ENCODE measurements at regions not wholly inside any gene's neighbourhood (a gene's known extent, or its start where the extent isn't known, plus 50 kb on each side); places are given as distances from the start of the nearest gene placed in this dataset.

GRCh38 chrX:145881175-145881995 is 63.8 kb downstream of the SLITRK2 start:
- no peaks in the 10 kb centered on the region for H3K9me3 ChIP-seq
- no peak overlapping the region for H3K4me2 ChIP-seq
- no peaks in the 10 kb centered on the region for H3K4me1 ChIP-seq
- ChIA-PET POLR2A (no interaction called here), CTCF (no interaction called here)
- no peak for DNase-seq (ENCODE audit: low read depth in 1 of 2, low spot score in 1 of 2)
- FAIRE-seq = no peak
- no peak for TF ChIP-seq HMGXB4 (CRISPR knock-in tag; IDR thresholded peaks at IDR 0.05; ENCODE audit: borderline replicate concordance)
- TF ChIP-seq EHMT2 (IDR thresholded peaks at IDR 0.05; ENCODE audit: low read depth) = no peak
- TF ChIP-seq MYC (IDR thresholded peaks at IDR 0.05; ENCODE audit: borderline replicate concordance, low read length) = no peak
- no peak for TF ChIP-seq CHD2 (IDR thresholded peaks at IDR 0.05; ENCODE audit: low read length, partially characterized antibody)
- no peak for TF ChIP-seq ZC3H11A (IDR thresholded peaks at IDR 0.05)
- no peak for TF ChIP-seq HES2 (IDR thresholded peaks at IDR 0.05)
- TF ChIP-seq HDAC2 (IDR thresholded peaks at IDR 0.05) = no peak
- TF ChIP-seq CBX2 (IDR thresholded peaks at IDR 0.05; ENCODE audit: borderline replicate concordance, low read depth) = no peak
- H3K4me3 ChIP-seq = no peak overlapping the region
- WGBS (ENCODE audit: missing lambda C conversion rate) = 2% methylated on average over 13 of the region's 14 CpGs
- ATAC-seq = no peak
- no peak overlapping the region for H3K27ac ChIP-seq

GRCh38 chrX:145886469-145886868 is 68.8 kb downstream of the SLITRK2 start:
- H3K4me3 ChIP-seq = no peak overlapping the region
- no peaks in the 10 kb centered on the region for H3K4me1 ChIP-seq
- ATAC-seq (no peak), FAIRE-seq (no peak), DNase-seq (ENCODE audit: low read depth in 1 of 2, low spot score in 1 of 2) (no peak)
- TF ChIP-seq EP300 (IDR thresholded peaks at IDR 0.05) (no peak), EHF (CRISPR knock-in tag; IDR thresholded peaks at IDR 0.05) (no peak), MAZ (IDR thresholded peaks at IDR 0.05; ENCODE audit: borderline replicate concordance, low read depth, low read length) (no peak), RCOR1 (IDR thresholded peaks at IDR 0.05; ENCODE audit: low read depth, low read length) (no peak), SMC3 (IDR thresholded peaks at IDR 0.05) (no peak), REST (IDR thresholded peaks at IDR 0.05) (no peak), USF2 (IDR thresholded peaks at IDR 0.05) (no peak), BHLHE40 (IDR thresholded peaks at IDR 0.05; ENCODE audit: low read depth, low read length) (no peak), CHD2 (IDR thresholded peaks at IDR 0.05; ENCODE audit: low read length, partially characterized antibody) (no peak), HOXB5 (CRISPR knock-in tag; IDR thresholded peaks at IDR 0.05) (no peak), HEYL (CRISPR knock-in tag; IDR thresholded peaks at IDR 0.05) (no peak), SREBF2 (IDR thresholded peaks at IDR 0.05) (no peak)
- no peaks in the 10 kb centered on the region for H3K9me3 ChIP-seq
- H3K4me2 ChIP-seq = no peak overlapping the region
- CTCF ChIA-PET = no interaction called here
- POLR2A ChIA-PET = no interaction called here
- no peak overlapping the region for H3K27ac ChIP-seq
- WGBS (ENCODE audit: missing lambda C conversion rate) = 0% methylated on average over 1 of the region's 1 CpG

Measured in A549 (cell line).